Loucy (cell line): ENCODE measurements at regions not wholly inside any gene's neighbourhood (a gene's known extent, or its start where the extent isn't known, plus 50 kb on each side); places are given as distances from the start of the nearest gene placed in this dataset.

Experiments
- H2AFZ ChIP-seq: fragments of 200-600 bp; sonication (generic); 2 replicates; pipeline ENCODE4 v1.6.0; 2016; ENCODE audit warnings: antibody characterized with exemption, mild to moderate bottlenecking, low read length, moderate library complexity
- H3F3A ChIP-seq: fragments of 200-600 bp; 2 replicates; pipeline ENCODE4 v1.6.0; 2016; ENCODE audit warnings: antibody characterized with exemption, low read depth, mild to moderate bottlenecking
- H3K27me3 ChIP-seq: fragments of 200-600 bp; sonication (generic); 2 replicates; pipeline ENCODE4 v1.6.1; 2014; ENCODE audit warnings: low read length, mild to moderate bottlenecking; ENCODE audit not compliant: insufficient read depth, poor library complexity, severe bottlenecking
- H3K36me3 ChIP-seq: fragments of 200-600 bp; sonication (generic); 2 replicates; pipeline ENCODE4 v1.6.1; 2016; ENCODE audit warnings: low read length; ENCODE audit not compliant: insufficient read depth
- H3K4me1 ChIP-seq: fragments of 200-600 bp; sonication (generic); 2 replicates; pipeline ENCODE4 v1.5.1; 2014; ENCODE audit warnings: low read length, mild to moderate bottlenecking; ENCODE audit not compliant: insufficient read depth, poor library complexity, severe bottlenecking
- H3K4me2 ChIP-seq: fragments of 200-600 bp; sonication (generic); 2 replicates; pipeline ENCODE4 v1.6.0; 2014; ENCODE audit warnings: antibody characterized with exemption, low read length, low read depth, mild to moderate bottlenecking; ENCODE audit not compliant: poor library complexity, severe bottlenecking
- H3K4me3 ChIP-seq: fragments of 200-600 bp; sonication (generic); 2 replicates; pipeline ENCODE4 v1.5.1; 2014; ENCODE audit warnings: low read length, mild to moderate bottlenecking, mixed read lengths; ENCODE audit not compliant: poor library complexity, severe bottlenecking
- H3K79me2 ChIP-seq: fragments of 200-600 bp; sonication (generic); 2 replicates; pipeline ENCODE4 v1.6.1; 2014; ENCODE audit warnings: low read length; ENCODE audit not compliant: insufficient read depth
- H3K9ac ChIP-seq: fragments of 200-600 bp; sonication (generic); 2 replicates; pipeline ENCODE4 v1.6.0; 2014; ENCODE audit warnings: mild to moderate bottlenecking, low read depth, low read length, moderate library complexity; ENCODE audit not compliant: poor library complexity, severe bottlenecking
- H3K9me2 ChIP-seq: fragments of 200-600 bp; sonication (generic); replicated peaks from 2 replicates; pipeline ENCODE4 v1.6.1; 2016; ENCODE audit warnings: low read depth, low read length, mixed read lengths
- H3K9me3 ChIP-seq: fragments of 200-600 bp; sonication (generic); 2 replicates; pipeline ENCODE4 v1.6.1; 2014; ENCODE audit warnings: mild to moderate bottlenecking, antibody characterized with exemption, low read length, low read depth; ENCODE audit not compliant: insufficient read depth
- H4K20me1 ChIP-seq: fragments of 200-600 bp; sonication (generic); 2 replicates; pipeline ENCODE4 v1.6.0; 2014; ENCODE audit warnings: antibody characterized with exemption, low read length, mild to moderate bottlenecking; ENCODE audit not compliant: insufficient read depth, poor library complexity, severe bottlenecking
- EZH2phosphoT487 ChIP-seq: fragments of 200-600 bp; IDR thresholded peaks from 2 replicates; pipeline ENCODE4 v1.6.1; 2018; ENCODE audit warnings: antibody characterized with exemption, mild to moderate bottlenecking, moderate library complexity, borderline replicate concordance
- TF ChIP-seq, protein P1 (sequence below): fragments of 200-600 bp; sonication (generic); conservative IDR thresholded peaks from 2 replicates; pipeline ENCODE4 v1.5.1; 2014; ENCODE audit warnings: mild to moderate bottlenecking, antibody characterized with exemption, low read length

DNA sequence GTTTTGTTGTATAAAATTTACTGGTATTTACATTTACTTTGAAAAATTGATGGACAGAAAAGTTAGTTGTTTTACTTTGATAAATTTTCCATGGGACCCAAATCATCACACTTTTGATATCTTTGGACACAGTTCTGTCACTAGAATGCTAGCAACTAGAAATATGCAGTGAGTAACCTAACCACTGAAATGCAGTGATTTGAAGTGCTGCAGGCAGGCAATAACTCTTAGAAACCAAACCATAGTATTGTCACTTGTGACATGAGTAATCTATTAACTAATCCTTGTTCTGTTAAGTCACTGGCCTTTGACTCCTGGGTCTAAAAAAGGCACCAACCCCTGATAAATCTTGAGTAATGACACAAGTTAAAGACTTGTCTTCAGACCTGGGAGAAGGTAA lies 620.0 kb upstream of the ATXN8OS start:
- no peaks in the 10 kb centered on the region for H3K9me2 ChIP-seq
- 0 out of 2 replicates have a peak, but pooled peaks cover 8% of the 10 kb centered on the region for H3K9me3 ChIP-seq
- no peaks in the 10 kb centered on the region for H3K4me1 ChIP-seq
- no peaks in the 10 kb centered on the region for H3F3A ChIP-seq
- no peak overlapping the region for H2AFZ ChIP-seq
- no peak overlapping the region for H3K4me3 ChIP-seq
- no peak overlapping the region for H3K4me2 ChIP-seq
- H3K9ac ChIP-seq = no peak overlapping the region
- H3K79me2 ChIP-seq = no peaks in the 10 kb centered on the region
- TF ChIP-seq EZH2phosphoT487 = no peak
- TF ChIP-seq, protein P1, sequence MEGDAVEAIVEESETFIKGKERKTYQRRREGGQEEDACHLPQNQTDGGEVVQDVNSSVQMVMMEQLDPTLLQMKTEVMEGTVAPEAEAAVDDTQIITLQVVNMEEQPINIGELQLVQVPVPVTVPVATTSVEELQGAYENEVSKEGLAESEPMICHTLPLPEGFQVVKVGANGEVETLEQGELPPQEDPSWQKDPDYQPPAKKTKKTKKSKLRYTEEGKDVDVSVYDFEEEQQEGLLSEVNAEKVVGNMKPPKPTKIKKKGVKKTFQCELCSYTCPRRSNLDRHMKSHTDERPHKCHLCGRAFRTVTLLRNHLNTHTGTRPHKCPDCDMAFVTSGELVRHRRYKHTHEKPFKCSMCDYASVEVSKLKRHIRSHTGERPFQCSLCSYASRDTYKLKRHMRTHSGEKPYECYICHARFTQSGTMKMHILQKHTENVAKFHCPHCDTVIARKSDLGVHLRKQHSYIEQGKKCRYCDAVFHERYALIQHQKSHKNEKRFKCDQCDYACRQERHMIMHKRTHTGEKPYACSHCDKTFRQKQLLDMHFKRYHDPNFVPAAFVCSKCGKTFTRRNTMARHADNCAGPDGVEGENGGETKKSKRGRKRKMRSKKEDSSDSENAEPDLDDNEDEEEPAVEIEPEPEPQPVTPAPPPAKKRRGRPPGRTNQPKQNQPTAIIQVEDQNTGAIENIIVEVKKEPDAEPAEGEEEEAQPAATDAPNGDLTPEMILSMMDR = no peak
- H3K36me3 ChIP-seq = no peaks in the 10 kb centered on the region; the same call in 1 of the 2 replicates
- H3K27me3 ChIP-seq = no peaks in the 10 kb centered on the region
- H4K20me1 ChIP-seq = no peaks in the 10 kb centered on the region

DNA sequence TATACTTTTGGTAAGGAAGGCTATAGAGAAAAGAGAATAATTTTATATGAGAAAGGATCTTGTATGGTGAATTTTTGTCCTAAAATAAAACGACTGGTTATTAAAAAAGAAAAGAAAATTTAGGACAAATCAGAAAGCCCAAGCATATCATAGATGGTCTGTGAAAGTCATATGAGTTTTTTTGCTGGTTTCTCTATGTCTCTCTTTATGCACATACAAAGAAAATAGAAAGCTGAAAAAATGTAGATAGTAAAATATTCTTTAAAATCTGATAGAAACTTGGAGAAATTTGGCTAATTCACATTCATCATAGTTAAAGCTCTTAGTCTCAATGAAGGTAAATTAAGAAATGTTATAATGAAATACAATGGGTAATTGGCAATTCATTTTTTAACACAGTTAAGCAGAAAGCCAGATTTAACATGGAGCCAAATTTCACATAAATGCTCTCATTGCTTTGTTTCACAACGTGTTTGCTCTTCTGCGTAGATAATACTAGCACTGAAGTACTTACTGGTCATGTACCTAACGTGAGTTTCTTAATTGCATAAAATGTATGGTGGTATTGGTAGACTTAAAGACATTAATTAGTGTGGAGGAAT lies 621.5 kb upstream of the ATXN8OS start:
- H3K9me3 ChIP-seq = 0 out of 2 replicates have a peak, but pooled peaks cover 8% of the 10 kb centered on the region

DNA sequence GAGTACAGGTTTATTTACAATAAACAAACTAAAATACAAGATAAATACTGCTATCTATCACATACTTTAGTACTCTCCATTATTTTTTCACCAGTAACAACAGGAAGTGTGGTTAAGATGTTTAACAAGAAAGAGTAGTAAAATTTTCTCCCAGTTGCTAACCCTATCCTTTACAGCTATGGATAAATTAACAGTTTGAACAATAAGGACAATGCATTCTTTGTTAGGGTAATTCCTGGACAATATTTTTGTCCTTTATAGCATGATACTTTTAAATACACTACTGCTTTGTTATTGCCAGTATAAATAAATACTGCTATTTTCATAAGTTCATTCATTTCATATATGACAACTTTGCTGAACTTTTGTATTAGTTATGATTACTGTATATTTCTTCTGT lies 630.2 kb upstream of the ATXN8OS start:
- TF ChIP-seq, protein P1 = no peak
- TF ChIP-seq EZH2phosphoT487 = no peak
- H3K4me1 ChIP-seq = no peaks in the 10 kb centered on the region
- H3K9me2 ChIP-seq = no peaks in the 10 kb centered on the region
- no peak overlapping the region for H3K4me2 ChIP-seq
- no peaks in the 10 kb centered on the region for H3F3A ChIP-seq
- no peaks in the 10 kb centered on the region for H3K27me3 ChIP-seq
- no peaks in the 10 kb centered on the region for H3K79me2 ChIP-seq
- H3K36me3 ChIP-seq = no peaks in the 10 kb centered on the region
- no peak overlapping the region for H2AFZ ChIP-seq
- no peaks in the 10 kb centered on the region for H4K20me1 ChIP-seq
- no peak overlapping the region for H3K9ac ChIP-seq
- H3K9me3 ChIP-seq = no peaks in the 10 kb centered on the region
- H3K4me3 ChIP-seq = no peak overlapping the region

More for the DNA sequence above, 621.5 kb upstream of the ATXN8OS start:
- H3K36me3 ChIP-seq = no peaks in the 10 kb centered on the region; the same call in 1 of the 2 replicates
- H3K4me1 ChIP-seq = no peaks in the 10 kb centered on the region
- H3K27me3 ChIP-seq = no peaks in the 10 kb centered on the region
- H3K79me2 ChIP-seq = no peaks in the 10 kb centered on the region
- H3F3A ChIP-seq = no peaks in the 10 kb centered on the region
- H3K4me3 ChIP-seq = no peak overlapping the region
- no peak overlapping the region for H3K9ac ChIP-seq
- H3K9me2 ChIP-seq = no peaks in the 10 kb centered on the region
- TF ChIP-seq, protein P1 = no peak
- no peak for TF ChIP-seq EZH2phosphoT487
- no peak overlapping the region for H2AFZ ChIP-seq
- no peaks in the 10 kb centered on the region for H4K20me1 ChIP-seq
- no peak overlapping the region for H3K4me2 ChIP-seq
